Activated T-cell treated with anti-CD3 and anti-CD28 coated beads, Interleukin-2, amount 50 U/mL, for 24 hours (primary cell): ENCODE measurements at regions not wholly inside any gene's neighbourhood (a gene's known extent, or its start where the extent isn't known, plus 50 kb on each side); places are given as distances from the start of the nearest gene placed in this dataset.

Experiments
- DNase-seq: peaks from one replicate; pipeline ENCODE4 v3.0.0-alpha.2; 2020
- H3K27ac Mint-ChIP-seq: 2 replicates; pipeline ENCODE4 v1.8.0; 2020; ENCODE audit warnings: mild to moderate bottlenecking, mixed read lengths
- H3K27me3 Mint-ChIP-seq: 2 replicates; pipeline ENCODE4 v1.8.0; 2020; ENCODE audit warnings: mixed read lengths
- H3K36me3 Mint-ChIP-seq: 2 replicates; pipeline ENCODE4 v1.8.0; 2020; ENCODE audit warnings: low read depth, mixed read lengths
- H3K4me1 Mint-ChIP-seq: 2 replicates; pipeline ENCODE4 v1.8.0; 2020; ENCODE audit warnings: low read depth, mixed read lengths
- H3K4me3 Mint-ChIP-seq: 2 replicates; pipeline ENCODE4 v1.8.0; 2020; ENCODE audit warnings: mild to moderate bottlenecking, moderate library complexity, mixed read lengths
- H3K9me3 Mint-ChIP-seq: 2 replicates; pipeline ENCODE4 v1.8.0; 2020; ENCODE audit warnings: mixed read lengths

DNA sequence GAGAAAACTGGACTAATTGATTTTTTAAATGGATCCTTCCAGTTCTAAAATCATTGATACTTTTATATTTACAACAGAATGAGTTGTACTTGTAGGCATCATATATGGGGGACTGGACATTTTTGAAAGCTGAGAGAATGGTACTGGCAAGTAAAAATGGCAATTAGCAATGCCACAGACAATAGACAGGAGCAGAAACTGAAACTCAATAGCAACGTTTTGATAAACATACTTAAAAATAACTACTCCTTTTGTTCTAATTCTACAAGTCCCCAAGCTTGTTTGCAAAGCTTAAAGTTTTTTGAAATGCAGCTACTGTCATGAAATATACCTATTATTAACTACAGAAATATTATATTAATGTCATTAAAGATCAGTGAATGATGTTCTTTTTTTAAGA, 52.8 kb upstream of the FBXL7 start:
- Mint-ChIP-seq H3K36me3 (no peaks in the 10 kb centered on the region), H3K27ac (no peak overlapping the region), H3K9me3 (peaks cover 11% of the 10 kb centered on the region), H3K4me1 (no peaks in the 10 kb centered on the region), H3K27me3 (no peaks in the 10 kb centered on the region), H3K4me3 (no peak overlapping the region)
- no peak for DNase-seq

DNA sequence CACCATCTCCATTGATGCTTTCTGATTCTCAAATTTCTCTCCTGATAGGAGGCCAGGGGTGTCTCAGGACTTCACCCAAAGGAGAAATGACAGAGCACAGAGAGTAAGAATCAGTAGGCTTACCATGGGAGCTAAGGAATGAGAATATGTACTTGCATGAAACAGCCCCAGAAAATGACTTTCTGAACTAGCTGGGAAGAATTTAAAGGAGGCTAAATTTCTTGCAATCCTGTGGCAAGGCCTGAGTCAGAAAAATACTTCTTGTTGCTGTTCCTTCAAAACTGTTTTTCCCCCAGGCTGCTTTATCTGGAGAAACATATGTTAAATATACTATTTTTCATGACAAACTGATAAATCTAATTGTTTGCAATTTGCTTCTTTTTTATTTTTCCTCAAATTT, 53.4 kb upstream of the FBXL7 start:
- Mint-ChIP-seq H3K36me3 (no peaks in the 10 kb centered on the region), H3K9me3 (peaks cover 11% of the 10 kb centered on the region), H3K27ac (no peak overlapping the region), H3K4me1 (no peaks in the 10 kb centered on the region), H3K4me3 (no peak overlapping the region), H3K27me3 (no peaks in the 10 kb centered on the region)
- DNase-seq, result no peak

DNA sequence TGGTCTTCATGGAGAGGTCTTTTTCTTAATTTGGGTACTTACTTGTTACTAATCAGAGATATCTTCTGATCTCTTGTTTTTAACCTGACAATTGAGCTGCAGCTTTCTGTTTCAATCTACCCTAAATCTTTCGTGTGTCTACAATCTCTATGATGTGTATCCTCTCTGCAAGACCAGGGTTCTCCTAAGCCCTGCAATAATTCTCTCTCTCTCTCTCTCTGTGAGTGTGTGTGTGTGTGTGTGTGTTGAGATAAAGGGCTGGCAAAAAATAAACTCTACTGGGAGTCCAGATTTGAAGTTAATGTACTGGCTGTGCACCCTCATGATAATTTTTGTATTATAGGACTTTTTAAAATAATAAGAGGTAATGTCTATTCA, 57.8 kb upstream of the FBXL7 start:
- H3K4me1 Mint-ChIP-seq, result no peaks in the 10 kb centered on the region
- no peak overlapping the region for H3K4me3 Mint-ChIP-seq
- H3K9me3 Mint-ChIP-seq, result peaks cover 4% of the 10 kb centered on the region
- H3K27me3 Mint-ChIP-seq, result no peaks in the 10 kb centered on the region
- no peaks in the 10 kb centered on the region for H3K36me3 Mint-ChIP-seq
- no peak for DNase-seq
- no peak overlapping the region for H3K27ac Mint-ChIP-seq

DNA sequence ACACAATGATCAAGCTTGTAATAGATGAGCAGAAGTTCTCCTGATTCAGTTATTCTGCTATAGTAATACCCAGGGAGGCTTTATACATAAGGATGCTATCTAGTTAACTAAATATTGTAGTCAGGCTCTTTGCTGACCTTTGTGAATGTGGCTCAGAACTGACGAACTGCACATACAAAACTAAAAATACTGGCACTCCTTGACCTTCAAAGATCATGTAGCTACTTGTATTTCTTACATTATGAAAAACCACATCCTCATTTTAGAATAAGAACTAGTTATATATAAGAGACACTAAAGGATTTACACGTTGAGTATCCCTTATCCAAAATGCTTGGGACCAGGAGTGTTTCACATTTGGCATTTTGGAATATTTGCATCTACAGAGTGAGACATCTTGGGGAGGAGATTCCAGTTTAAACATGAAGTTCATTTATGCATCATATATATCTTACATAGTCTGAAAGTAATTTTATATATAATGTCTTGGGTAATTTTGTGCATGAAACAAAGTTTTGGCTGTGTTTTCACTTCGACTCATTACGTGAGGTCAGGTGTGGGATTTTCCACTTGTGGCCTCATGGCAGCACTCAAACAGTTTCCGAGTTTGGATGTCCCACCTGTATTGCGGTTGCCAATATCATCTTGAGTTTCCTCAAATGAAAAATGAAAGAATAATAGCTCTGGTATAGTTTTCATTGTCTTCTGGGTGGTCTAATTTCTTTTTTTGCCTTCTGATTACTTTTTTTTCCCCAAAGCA, 58.4 kb upstream of the FBXL7 start:
- DNase-seq, result no peak
- H3K4me3 Mint-ChIP-seq, result no peak overlapping the region
- H3K27me3 Mint-ChIP-seq, result no peaks in the 10 kb centered on the region
- no peak overlapping the region for H3K27ac Mint-ChIP-seq
- H3K4me1 Mint-ChIP-seq, result no peaks in the 10 kb centered on the region
- peaks cover 4% of the 10 kb centered on the region for H3K9me3 Mint-ChIP-seq
- no peaks in the 10 kb centered on the region for H3K36me3 Mint-ChIP-seq

DNA sequence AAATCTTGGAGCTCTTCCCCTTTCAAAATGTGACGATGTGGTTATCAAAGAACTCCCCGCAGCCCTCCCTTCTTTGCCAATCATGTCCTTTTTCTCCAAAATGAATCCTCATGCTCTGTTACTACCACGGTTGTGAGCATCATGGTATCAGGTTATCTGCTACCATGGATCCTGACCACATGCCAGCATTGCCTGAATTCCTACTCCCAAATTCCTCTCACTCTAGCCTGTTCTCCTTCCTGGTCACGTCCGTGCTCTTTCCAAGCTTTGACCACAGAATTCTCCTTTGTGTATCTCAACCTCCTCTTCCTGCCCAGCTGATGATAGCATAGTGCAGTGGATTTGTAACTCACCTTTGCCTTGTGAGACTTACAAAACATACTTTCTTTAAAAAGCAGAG, 59.5 kb upstream of the FBXL7 start:
- Mint-ChIP-seq H3K36me3 (no peaks in the 10 kb centered on the region), H3K4me3 (no peak overlapping the region), H3K4me1 (no peaks in the 10 kb centered on the region), H3K27me3 (no peaks in the 10 kb centered on the region), H3K27ac (no peak overlapping the region), H3K9me3 (peaks cover 4% of the 10 kb centered on the region)
- DNase-seq, result no peak

DNA sequence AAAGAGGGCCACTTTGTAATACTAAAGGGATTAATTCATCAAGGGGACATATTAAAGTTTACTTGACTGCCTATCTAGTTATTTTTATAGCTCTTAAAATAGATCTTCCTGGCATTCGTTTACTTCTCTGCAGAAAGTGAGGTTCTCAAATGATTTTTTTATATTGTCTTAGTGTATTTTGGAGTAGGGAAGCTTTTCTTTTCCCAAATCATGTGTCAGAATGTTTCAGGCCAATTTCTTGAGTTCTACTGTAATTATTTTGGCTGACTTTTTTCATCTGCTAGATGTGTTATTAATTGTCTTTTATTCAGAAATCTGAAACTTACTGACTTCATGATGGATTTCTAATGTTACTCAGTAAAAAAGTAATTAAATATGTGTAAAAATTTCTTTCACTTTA, 60.2 kb upstream of the FBXL7 start:
- Mint-ChIP-seq H3K9me3 (peaks cover 4% of the 10 kb centered on the region), H3K4me3 (no peak overlapping the region), H3K27me3 (no peaks in the 10 kb centered on the region), H3K27ac (no peak overlapping the region), H3K36me3 (no peaks in the 10 kb centered on the region), H3K4me1 (no peaks in the 10 kb centered on the region)
- no peak for DNase-seq

DNA sequence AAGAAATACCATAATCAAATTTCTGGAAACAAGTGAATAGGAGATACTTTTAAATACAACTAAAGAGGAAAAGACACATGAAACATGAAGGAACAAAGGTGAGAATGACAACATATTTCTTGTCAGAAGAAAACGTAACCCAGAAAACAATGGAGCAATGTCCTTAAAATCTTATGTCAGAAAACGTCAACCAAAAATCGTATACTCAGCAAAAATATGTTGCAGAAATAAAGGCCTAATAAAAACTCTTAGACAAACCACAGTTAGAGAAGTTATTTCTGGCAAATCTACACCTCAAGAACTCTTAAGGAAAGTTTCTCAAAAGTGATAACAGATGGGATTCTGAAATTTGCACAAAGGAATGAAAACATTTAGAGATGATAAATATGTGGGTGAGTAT, 66.3 kb upstream of the FBXL7 start:
- Mint-ChIP-seq H3K27me3 (no peaks in the 10 kb centered on the region), H3K36me3 (no peaks in the 10 kb centered on the region), H3K4me1 (no peaks in the 10 kb centered on the region), H3K9me3 (no peaks in the 10 kb centered on the region), H3K27ac (no peak overlapping the region), H3K4me3 (no peak overlapping the region)
- DNase-seq, result no peak

DNA sequence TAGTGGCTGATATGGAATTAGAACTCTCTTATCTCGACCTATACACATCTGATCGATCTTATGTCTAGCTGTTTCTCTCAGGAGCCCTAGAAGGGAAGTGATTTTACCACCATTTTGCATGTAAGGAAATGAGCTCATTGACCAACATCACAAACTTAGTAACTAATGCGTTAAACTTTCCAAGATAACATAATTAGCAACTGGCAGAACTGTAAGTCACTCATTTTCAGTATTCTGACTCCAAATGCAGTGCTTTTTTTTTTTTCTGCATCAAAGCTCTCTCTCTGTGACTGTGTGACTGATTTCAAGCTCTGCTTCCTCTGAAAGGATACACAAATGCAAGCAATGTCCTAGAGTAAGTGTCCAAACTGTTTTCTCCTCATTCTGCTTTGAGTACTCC, 68.1 kb upstream of the FBXL7 start:
- H3K27ac Mint-ChIP-seq, result no peak overlapping the region
- no peak for DNase-seq
- H3K4me1 Mint-ChIP-seq, result no peaks in the 10 kb centered on the region
- no peaks in the 10 kb centered on the region for H3K9me3 Mint-ChIP-seq
- no peak overlapping the region for H3K4me3 Mint-ChIP-seq
- H3K36me3 Mint-ChIP-seq, result no peaks in the 10 kb centered on the region
- no peaks in the 10 kb centered on the region for H3K27me3 Mint-ChIP-seq

DNA sequence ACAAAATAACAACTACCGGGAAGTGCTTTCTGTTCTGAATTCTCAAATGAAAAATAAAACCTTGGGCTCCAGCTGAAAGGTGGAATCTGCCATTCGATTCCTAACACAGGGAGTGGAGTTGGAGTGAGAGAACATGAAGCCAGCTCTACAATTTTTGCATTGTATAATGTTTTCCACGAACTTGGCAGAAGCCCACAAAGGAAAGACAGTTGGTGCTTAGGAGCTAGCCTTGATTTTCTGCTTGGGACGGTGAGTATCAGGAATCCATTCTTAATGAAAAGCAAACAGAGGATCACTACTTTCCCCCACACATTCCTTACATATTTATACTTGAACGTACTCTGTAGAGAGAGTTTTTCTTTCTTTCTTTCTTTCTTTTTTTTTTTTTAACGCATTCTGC, 74.2 kb upstream of the FBXL7 start:
- Mint-ChIP-seq H3K27ac (no peak overlapping the region), H3K9me3 (peaks cover 4% of the 10 kb centered on the region), H3K4me1 (no peaks in the 10 kb centered on the region), H3K36me3 (no peaks in the 10 kb centered on the region), H3K4me3 (no peak overlapping the region), H3K27me3 (no peaks in the 10 kb centered on the region)
- DNase-seq, result no peak

DNA sequence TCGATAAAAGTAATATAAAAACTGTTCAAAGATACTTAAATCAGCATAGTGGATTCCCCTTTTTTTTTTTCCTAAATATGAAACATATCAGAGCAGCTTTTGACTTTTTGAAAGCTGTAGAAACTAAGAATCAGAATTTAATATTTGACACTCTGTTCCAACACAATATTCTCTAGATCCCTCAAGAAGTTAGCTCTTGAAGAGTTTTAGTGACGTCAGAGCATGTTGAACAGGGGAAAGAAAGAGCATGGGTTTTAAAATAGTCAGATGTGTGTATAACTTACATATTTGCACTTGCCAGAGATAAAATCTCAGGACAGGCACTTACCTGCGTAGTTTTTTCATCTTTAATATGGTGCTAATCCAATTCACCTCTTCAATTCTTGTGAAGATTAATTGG, 75.2 kb upstream of the FBXL7 start:
- H3K4me3 Mint-ChIP-seq, result no peak overlapping the region
- H3K36me3 Mint-ChIP-seq, result no peaks in the 10 kb centered on the region
- H3K9me3 Mint-ChIP-seq, result peaks cover 4% of the 10 kb centered on the region
- H3K27me3 Mint-ChIP-seq, result no peaks in the 10 kb centered on the region
- no peaks in the 10 kb centered on the region for H3K4me1 Mint-ChIP-seq
- no peak overlapping the region for H3K27ac Mint-ChIP-seq
- DNase-seq, result no peak

DNA sequence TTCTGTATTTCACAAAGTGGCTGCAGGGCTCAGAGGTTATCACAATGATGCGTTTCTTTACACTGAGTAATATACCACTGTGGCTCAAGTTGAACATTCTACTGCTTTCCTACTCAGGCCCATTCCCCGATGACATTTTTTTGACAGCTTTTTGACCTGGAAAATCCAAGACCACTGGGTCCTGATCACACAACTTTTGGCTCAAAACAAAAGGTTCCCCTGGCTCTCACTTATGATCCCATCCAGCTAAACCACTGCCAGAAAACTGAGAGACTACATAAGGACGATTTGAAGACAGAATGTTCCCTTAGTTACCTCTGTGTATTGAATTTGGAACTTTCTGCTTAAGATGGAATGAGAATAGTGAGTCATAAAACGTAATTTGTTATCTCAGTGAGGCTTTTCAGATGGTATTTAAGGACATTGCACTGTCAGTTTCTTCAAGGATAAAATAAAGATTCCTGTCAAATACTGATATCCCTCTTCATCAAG, 78.0 kb upstream of the FBXL7 start:
- Mint-ChIP-seq H3K27me3 (no peaks in the 10 kb centered on the region), H3K9me3 (peaks cover 7% of the 10 kb centered on the region), H3K27ac (no peak overlapping the region), H3K36me3 (no peaks in the 10 kb centered on the region), H3K4me3 (no peak overlapping the region), H3K4me1 (no peaks in the 10 kb centered on the region)
- DNase-seq, result no peak

DNA sequence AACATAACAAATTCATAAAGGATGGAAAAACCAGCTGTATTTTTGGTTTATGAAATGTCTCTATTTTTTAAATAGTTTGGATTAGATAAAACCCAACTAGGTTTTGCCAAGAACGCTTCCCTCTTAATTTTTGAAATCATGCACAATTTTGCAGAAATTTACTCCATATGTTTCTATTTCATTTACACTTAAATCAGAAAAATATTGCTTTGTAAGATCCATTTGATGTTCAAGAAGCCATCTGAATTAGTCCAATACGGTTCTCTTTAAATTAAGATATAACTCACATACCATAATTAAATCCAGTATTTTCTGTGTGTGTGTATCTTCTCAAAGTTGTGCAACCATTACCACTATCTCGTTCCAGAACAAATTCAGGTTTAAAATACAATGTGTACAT, 78.6 kb upstream of the FBXL7 start:
- Mint-ChIP-seq H3K27me3 (no peaks in the 10 kb centered on the region), H3K9me3 (peaks cover 7% of the 10 kb centered on the region), H3K4me3 (no peak overlapping the region), H3K36me3 (no peaks in the 10 kb centered on the region), H3K4me1 (no peaks in the 10 kb centered on the region), H3K27ac (no peak overlapping the region)
- no peak for DNase-seq

DNA sequence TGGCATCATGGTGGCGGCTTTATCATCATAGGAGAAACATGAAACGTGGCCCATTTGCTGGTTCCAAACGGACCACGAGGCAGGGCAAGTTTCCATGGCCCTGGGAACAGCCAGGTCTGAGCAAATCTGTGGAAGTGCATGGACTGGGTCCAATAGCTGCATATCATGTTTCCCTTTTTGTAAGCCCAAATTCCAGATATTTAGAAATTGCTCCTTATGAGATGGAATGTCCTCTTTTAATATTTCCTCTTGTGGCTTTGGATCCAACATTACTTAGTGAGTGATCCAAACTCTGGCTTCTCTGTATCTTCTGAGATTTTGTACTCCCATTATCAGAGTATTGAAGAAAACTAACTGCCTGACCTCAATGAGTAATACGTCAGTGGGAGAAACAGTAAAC, 79.8 kb upstream of the FBXL7 start:
- Mint-ChIP-seq H3K4me3 (no peak overlapping the region), H3K27ac (no peak overlapping the region), H3K27me3 (no peaks in the 10 kb centered on the region), H3K36me3 (no peaks in the 10 kb centered on the region), H3K9me3 (peaks cover 7% of the 10 kb centered on the region), H3K4me1 (no peaks in the 10 kb centered on the region)
- no peak for DNase-seq

DNA sequence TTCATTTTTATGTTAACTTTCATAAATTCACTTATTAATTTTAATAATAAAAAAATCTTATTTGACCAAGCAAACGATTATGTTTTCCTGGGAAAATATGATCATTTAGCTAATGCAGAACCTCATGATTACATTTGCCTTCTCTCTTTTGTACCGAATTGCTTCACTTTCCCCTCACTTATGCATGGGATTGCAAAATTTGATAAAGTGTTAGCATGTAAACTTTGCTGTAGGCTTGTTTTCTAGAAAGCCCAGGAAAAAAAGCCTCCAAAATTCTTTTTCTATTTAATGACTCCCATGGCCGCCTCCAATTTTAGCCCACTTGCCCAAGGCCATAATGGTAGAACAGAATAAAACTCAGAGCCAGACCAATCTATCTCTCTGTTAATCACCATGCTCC, 82.8 kb upstream of the FBXL7 start:
- no peaks in the 10 kb centered on the region for H3K36me3 Mint-ChIP-seq
- peaks cover 21% of the 10 kb centered on the region for H3K9me3 Mint-ChIP-seq
- H3K4me3 Mint-ChIP-seq, result no peak overlapping the region
- H3K27ac Mint-ChIP-seq, result no peak overlapping the region
- H3K4me1 Mint-ChIP-seq, result no peaks in the 10 kb centered on the region
- H3K27me3 Mint-ChIP-seq, result no peaks in the 10 kb centered on the region
- no peak for DNase-seq

DNA sequence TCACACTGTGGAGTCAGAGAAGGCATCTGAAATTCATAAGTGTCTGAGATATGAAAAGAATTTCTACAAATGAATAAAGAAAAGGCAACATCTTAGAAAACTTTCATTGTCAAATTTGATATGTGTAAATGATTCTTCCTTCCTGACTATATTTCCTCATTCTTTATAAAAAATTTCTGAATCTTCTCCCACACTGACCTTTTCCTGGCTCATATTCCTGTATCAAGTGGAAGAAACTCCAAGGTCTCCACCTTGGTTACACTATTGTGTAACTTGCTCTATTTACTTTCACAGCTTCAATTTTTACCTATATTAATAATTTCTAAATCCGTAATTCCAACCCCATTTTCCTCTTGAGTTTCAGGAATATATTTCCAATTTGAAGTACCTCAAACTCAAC, 93.5 kb upstream of the FBXL7 start:
- Mint-ChIP-seq H3K27me3 (no peaks in the 10 kb centered on the region), H3K36me3 (no peaks in the 10 kb centered on the region), H3K27ac (no peak overlapping the region), H3K4me3 (no peak overlapping the region), H3K4me1 (no peaks in the 10 kb centered on the region), H3K9me3 (peaks cover 15% of the 10 kb centered on the region)
- no peak for DNase-seq

DNA sequence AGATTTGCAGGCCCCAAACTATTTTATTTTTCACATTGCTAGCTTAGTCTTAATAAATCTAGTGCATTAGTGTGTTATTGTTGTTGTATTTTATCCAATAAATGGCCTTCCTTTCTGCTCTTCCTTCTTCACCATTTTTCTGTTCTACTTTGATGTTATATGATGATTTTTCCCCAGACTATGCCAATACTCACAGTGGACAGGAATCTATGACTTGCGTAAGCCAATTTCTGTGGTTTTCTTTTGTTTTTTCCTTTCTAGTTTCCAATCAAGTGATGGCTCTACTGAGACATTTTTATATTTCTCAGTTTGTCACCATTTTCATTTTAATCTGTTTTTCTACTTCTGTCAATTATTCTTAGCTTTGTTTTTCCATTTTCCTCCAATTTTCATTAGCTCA, 106.8 kb upstream of the FBXL7 start:
- Mint-ChIP-seq H3K9me3 (no peaks in the 10 kb centered on the region), H3K36me3 (no peaks in the 10 kb centered on the region), H3K27ac (no peak overlapping the region), H3K4me1 (no peaks in the 10 kb centered on the region), H3K27me3 (no peaks in the 10 kb centered on the region), H3K4me3 (no peak overlapping the region)
- DNase-seq, result no peak
